ENCODE measurements at regions not wholly inside any gene's neighbourhood (a gene's known extent, or its start where the extent isn't known, plus 50 kb on each side); places are given as distances from the start of the nearest gene placed in this dataset.

GRCh38 chr10:131421381-131421780 is 109.9 kb upstream of the TCERG1L start:
- H3K36me3 ChIP-seq (ENCODE audit: insufficient read depth) = no peaks in the 10 kb centered on the region
- no peak overlapping the region for H3K27ac ChIP-seq
- no peak overlapping the region for H3K4me3 ChIP-seq (IDR thresholded peaks at IDR 0.05; ENCODE audit: insufficient read depth, low read depth, low read length)
- no peaks in the 10 kb centered on the region for H3K79me2 ChIP-seq (ENCODE audit: insufficient read depth, low read depth)
- H3K9ac ChIP-seq = no peak overlapping the region
- H3K27me3 ChIP-seq (ENCODE audit: insufficient read depth, low read depth) = no peaks in the 10 kb centered on the region; the same call in 1 of the 2 replicates
- TF ChIP-seq, protein P1, sequence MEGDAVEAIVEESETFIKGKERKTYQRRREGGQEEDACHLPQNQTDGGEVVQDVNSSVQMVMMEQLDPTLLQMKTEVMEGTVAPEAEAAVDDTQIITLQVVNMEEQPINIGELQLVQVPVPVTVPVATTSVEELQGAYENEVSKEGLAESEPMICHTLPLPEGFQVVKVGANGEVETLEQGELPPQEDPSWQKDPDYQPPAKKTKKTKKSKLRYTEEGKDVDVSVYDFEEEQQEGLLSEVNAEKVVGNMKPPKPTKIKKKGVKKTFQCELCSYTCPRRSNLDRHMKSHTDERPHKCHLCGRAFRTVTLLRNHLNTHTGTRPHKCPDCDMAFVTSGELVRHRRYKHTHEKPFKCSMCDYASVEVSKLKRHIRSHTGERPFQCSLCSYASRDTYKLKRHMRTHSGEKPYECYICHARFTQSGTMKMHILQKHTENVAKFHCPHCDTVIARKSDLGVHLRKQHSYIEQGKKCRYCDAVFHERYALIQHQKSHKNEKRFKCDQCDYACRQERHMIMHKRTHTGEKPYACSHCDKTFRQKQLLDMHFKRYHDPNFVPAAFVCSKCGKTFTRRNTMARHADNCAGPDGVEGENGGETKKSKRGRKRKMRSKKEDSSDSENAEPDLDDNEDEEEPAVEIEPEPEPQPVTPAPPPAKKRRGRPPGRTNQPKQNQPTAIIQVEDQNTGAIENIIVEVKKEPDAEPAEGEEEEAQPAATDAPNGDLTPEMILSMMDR (conservative IDR thresholded peaks at IDR 0.05; ENCODE audit: low read depth, low read length) = no peak
- H3K4me1 ChIP-seq (ENCODE audit: low read depth, poor library complexity, severe bottlenecking) = no peaks in the 10 kb centered on the region
- H4K20me1 ChIP-seq (ENCODE audit: insufficient read depth) = no peaks in the 10 kb centered on the region
- no peak overlapping the region for H3K4me2 ChIP-seq
- no peak overlapping the region for H2AFZ ChIP-seq (ENCODE audit: low read depth)

DNA sequence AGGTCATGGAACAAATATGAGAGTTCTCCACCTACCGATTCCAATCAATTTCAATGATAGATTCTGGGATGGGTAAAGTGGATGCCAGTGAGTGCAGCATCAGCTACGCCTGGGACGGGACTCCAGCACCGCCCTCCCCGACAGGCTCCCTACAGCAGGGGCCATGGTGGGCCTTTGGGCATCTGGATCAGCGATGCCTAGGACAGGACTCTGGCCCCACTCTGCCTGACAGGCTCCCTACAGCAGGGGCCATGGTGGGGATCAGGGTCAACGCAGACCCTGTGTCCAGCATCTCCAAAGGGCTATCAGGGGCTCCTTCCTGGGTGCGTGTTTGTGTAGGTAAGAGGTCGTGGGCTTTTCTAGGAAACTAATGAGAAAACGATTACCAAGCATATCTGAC is 111.2 kb upstream of the TCERG1L start:
- no peaks in the 10 kb centered on the region for H3K4me1 ChIP-seq (ENCODE audit: low read depth, poor library complexity, severe bottlenecking)
- H3K4me3 ChIP-seq (IDR thresholded peaks at IDR 0.05; ENCODE audit: insufficient read depth, low read depth, low read length) = no peak overlapping the region
- H2AFZ ChIP-seq (ENCODE audit: low read depth) = no peak overlapping the region
- H3K4me2 ChIP-seq = no peak overlapping the region
- H3K27ac ChIP-seq = no peak overlapping the region
- no peaks in the 10 kb centered on the region for H3K79me2 ChIP-seq (ENCODE audit: insufficient read depth, low read depth)
- no peaks in the 10 kb centered on the region for H3K36me3 ChIP-seq (ENCODE audit: insufficient read depth)
- TF ChIP-seq, protein P1 (conservative IDR thresholded peaks at IDR 0.05; ENCODE audit: low read depth, low read length) = no peak
- H3K9ac ChIP-seq = no peak overlapping the region
- H3K27me3 ChIP-seq (ENCODE audit: insufficient read depth, low read depth) = no peaks in the 10 kb centered on the region; the same call in none of the 2 replicates
- H4K20me1 ChIP-seq (ENCODE audit: insufficient read depth) = no peaks in the 10 kb centered on the region

DNA sequence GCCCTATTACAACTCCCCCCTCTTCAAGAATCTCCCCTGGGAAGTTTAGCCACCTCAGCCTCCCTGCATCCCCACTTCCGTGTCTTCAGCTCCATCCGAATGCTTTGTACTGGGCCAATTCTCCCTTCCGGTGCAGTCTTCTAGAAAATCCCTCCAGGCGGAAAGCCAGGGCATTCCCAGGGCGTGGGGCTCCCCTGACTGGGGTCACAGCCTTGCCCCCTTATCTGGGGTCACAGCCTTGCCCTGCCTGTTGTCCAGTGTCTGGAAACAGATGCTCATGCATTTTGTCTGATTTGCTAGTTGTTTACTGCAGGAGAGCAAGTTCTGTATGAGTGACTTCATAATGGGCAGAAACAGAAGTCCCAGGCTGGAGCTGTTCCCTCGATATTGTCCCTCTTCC is 112.5 kb upstream of the TCERG1L start:
- no peaks in the 10 kb centered on the region for H3K36me3 ChIP-seq (ENCODE audit: insufficient read depth)
- H3K9ac ChIP-seq = no peak overlapping the region
- no peak overlapping the region for H3K4me3 ChIP-seq (IDR thresholded peaks at IDR 0.05; ENCODE audit: insufficient read depth, low read depth, low read length)
- no peaks in the 10 kb centered on the region for H3K4me1 ChIP-seq (ENCODE audit: low read depth, poor library complexity, severe bottlenecking)
- H2AFZ ChIP-seq (ENCODE audit: low read depth) = no peak overlapping the region
- no peaks in the 10 kb centered on the region for H3K79me2 ChIP-seq (ENCODE audit: insufficient read depth, low read depth)
- no peak overlapping the region for H3K27ac ChIP-seq
- TF ChIP-seq, protein P1 (conservative IDR thresholded peaks at IDR 0.05; ENCODE audit: low read depth, low read length) = no peak
- no peaks in the 10 kb centered on the region for H4K20me1 ChIP-seq (ENCODE audit: insufficient read depth)
- H3K4me2 ChIP-seq = no peak overlapping the region
- H3K27me3 ChIP-seq (ENCODE audit: insufficient read depth, low read depth) = no peaks in the 10 kb centered on the region; the same call in 1 of the 2 replicates

DNA sequence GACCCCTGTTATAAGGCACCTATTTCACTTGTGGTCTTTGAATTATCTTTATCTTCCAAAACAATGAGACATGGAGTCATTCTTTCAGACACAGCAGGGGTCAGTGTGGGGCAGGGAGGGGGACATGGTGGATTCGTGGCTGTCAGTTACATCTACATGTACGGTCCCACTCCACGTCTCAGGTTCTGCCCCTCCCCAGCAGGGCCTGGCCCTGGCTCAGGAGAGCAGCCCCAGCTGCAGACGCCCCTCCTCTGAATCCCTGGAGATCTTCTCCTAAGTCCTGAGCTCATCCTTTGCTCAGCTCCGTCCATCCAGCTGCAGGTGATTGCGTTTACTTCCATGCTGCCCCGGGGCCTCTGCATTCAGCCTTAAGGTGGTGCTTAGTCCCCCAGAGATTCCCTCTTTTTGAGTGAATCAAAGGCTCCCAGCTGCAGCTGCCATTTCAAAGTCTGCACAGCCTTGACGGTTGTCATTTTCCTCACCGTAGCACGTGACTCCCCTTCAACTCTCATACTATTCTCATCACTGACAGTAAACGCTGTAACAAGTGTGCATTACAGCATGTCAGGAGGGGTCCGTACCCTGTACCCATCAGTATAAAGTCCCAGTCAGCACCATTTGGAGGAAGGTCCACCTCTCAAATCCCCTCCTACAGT is 113.4 kb upstream of the TCERG1L start:
- Histone ChIP-seq H3K4me1 (ENCODE audit: low read depth, poor library complexity, severe bottlenecking) (no peaks in the 10 kb centered on the region), H2AFZ (ENCODE audit: low read depth) (no peak overlapping the region), H3K27me3 (ENCODE audit: insufficient read depth, low read depth) (no peaks in the 10 kb centered on the region; the same call in 1 of the 2 replicates), H3K36me3 (ENCODE audit: insufficient read depth) (no peaks in the 10 kb centered on the region), H3K79me2 (ENCODE audit: insufficient read depth, low read depth) (no peaks in the 10 kb centered on the region), H3K4me2 (no peak overlapping the region), H3K27ac (no peak overlapping the region), H3K4me3 (IDR thresholded peaks at IDR 0.05; ENCODE audit: insufficient read depth, low read depth, low read length) (no peak overlapping the region), H3K9ac (no peak overlapping the region), H4K20me1 (ENCODE audit: insufficient read depth) (no peaks in the 10 kb centered on the region)
- TF ChIP-seq, protein P1 (conservative IDR thresholded peaks at IDR 0.05; ENCODE audit: low read depth, low read length) = no peak
